ENCODE measurements at regions not wholly inside any gene's neighbourhood (a gene's known extent, or its start where the extent isn't known, plus 50 kb on each side); places are given as distances from the start of the nearest gene placed in this dataset.

DNA sequence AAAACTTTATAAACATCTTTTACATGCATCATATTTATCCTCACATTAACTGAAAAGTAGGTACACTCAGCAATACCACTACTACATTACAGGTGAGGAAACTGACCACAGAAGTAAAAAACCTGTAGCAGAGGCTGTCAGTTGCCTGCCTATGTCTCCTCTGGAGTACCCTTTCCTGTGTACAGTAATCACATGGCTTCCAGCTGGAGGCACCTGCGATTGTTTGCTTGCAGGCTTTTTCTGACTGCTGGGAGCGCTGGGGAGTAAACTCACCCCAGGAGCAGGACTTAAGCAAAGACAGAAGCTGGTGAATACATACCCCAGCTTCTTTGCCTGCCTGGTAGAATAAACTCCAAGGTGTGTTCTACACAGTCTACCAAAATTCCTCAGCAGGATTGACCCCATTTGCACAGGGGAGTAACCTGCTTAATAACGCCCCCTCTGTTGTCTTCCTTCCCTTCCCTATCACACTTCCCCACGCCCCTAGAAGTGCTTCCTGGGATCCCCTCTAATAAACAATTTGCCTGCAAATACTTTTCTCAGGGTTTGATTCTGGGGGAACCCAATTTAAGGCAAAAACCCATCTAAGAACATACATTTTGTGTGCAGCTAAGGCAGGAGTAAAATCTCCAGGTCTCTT, 138.9 kb downstream of the PTH2R start:
- DNase-seq, result no peak

DNA sequence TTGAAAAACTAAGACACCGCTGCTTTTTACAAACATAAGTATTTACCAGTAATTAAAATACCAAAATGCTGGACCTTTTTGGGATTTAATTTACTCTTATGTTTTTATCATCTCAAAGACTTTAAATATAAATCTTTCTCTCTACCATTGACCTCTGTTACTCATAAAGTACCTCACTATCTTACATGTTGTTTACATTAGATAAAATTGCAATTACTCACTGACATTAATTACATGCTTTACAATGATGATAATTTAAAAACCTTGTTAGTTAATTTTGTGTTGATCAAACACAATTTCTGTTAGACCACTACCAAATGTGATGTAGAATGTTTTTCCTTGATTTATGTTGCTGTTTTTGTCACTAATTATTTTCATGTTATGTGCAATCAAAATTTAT, 139.5 kb downstream of the PTH2R start:
- no peak for DNase-seq

DNA sequence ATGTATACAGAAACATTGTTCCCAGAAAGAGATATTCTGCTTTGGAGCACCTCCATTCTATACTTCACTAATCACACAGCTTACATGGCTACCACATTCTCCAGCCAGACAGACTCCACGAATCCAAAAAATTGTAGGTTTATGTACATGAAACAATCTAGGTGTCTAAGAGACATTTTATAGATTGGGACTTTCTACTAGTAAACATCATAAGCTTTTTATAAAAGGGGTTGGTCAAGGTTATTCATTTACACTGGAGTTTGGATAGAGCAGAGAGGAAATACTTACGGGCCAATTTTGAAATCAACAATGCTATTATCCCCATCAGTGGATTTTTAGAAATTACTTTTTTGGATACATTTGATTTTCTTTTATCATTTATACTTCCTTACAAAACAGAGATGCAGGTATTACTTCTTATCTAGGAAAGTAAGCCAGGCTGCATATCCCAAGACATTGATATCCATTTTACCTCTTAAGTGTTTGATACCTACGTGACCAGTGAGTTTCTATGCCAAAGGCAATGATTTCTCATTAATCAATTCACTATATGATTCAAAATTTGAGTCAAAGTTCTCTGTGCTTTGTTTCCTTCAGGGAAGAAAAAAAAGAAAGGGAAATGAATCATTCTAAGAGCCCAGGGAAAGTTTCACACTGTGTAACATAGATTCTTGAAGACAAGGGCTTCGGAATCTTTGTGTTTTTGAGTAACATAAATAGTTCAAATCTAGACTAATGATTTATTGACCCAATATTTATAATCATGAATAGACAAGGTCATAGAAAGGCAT, 140.5 kb downstream of the PTH2R start:
- no peak for DNase-seq

DNA sequence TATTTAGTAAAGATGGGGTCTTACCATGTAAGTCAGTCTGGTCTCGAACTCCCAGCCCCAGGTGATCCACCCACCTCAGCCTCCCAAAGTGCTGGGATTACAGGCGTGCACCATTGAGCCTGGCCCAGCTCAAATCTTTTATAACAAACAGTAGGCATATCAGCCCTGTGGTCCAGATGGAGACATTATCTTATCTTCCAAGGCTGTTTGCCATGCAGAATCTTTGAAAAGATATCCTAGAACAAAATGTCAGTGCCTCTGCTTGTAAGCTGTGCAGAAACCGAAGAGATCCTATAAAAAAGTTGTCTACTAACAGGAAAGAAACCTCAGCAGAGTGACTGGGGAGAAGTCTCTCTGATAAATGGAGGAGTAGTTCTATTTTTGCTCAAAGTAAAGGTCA, 142.1 kb downstream of the PTH2R start:
- DNase-seq, result no peak

DNA sequence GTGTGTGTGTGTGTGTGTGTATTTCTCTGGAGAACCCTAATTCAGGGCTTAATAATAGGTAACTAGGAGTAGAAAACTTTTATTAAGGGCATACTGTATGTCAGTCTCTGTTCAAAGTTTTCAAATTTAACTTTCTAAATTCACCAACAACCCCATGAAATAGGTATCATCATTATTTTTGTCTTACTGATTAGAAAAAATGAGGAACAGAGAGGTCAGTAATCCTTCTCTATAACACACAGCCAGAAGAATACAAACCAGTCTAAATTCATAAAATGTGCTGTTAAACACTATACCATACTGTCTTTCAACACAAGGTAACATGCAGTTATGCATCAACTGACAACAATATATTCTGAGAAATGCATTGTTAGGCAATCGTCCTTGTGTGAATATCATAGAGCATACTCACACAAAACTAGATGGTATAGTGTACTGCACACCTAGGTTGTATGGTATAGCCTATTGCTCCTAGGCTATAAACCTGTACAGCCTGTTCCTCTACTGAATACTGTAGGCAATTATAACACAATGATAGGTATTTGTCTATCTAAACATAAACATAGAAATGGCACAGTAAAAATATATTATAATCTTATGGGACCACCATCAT, 143.1 kb downstream of the PTH2R start:
- no peak for DNase-seq

DNA sequence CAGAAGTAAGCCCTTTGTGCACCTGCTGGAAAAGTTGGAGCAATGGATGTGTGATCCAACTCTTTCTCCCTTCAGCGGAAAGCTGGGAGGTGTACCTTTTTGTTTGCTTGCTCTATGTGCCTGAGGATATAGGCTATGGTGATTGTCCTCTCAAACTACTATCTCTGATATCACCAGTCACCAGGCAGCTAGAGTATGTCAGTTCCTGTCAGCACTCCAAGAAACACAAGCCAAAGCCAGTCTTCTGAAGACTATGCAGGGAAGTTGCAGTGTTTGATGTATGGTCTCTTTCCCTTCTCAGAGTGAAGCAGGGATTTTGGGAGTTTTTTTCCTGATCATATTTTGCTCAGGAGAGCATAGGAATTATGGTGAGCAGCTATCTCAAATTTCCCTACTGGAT, 146.4 kb downstream of the PTH2R start:
- DNase-seq, result no peak

DNA sequence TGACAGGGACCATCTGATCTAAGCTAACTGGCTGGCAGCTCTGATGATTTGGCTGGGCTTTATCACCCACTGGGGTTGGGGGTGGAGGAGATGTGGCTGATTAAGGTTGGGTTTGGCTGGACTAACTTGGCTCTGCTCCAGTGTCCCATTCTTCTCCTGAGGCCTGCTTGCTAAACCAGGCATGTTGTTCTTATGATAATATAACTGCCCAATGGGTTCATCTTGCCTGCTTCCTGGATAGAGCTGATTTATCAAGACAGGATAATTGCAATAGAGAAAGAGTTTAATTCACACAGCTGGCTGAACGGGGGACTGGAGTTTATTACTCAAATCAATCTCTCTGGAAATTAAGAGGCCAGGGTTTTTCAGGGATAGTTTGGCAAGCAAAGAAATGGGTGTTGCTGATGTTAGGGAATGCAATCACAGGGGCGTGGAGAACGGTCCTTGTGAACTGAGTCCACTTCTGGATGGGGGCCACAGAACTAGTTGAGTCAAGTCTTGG, 150.4 kb downstream of the PTH2R start:
- DNase-seq, result no peak

DNA sequence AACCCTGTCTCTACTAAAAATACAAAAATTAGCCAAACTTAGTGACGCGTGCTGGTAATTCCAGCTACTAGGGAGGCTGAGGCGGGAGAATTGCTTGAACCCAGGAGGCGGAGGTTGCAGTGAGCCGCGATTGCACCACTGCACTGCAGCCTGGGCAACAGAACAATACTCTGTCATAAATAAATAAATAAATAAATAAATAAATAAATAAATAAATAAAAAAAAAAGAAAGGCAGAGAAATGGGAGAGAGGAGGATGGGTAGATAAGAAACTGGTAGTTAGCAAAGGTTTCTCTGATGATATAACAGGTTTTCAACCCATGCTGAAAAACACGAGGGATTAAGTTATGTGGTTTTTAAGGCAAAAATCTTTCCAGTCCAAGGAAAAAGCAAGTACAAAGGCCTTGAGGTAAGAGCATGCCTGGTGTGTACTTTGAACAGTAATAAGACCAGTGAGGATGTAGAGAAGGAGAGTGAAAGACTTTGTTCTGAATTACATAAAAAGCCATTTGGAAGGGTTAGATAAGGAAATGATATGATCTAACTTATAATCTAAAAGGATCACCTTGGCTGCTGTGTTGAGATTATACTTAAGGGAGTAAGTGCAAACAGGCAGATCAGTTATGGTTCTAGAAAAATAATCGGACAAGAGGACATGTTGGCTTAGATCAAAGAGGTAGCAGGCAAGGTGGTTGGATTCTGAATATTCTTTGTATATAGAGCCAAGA, 159.3 kb downstream of the PTH2R start:
- DNase-seq, result no peak

DNA sequence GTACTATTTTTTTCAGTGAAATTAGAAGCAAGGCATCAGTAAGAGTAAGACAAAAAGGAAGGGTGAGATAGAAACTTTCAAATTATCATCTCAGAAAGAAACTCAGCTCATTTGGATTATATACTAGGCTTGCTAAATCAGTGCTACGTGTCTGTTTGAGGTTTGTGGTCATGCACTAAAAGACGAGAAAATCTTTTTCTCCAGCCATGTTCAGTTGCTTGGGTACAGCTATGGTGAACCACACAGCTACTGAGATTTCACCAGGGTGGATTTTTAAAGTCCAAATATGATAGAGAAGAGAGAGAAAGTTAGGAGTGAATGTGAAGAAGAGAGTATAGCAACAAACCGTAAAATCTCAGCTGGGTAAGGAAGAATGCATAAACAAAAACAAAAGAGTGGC, 161.6 kb downstream of the PTH2R start:
- no peak for DNase-seq

DNA sequence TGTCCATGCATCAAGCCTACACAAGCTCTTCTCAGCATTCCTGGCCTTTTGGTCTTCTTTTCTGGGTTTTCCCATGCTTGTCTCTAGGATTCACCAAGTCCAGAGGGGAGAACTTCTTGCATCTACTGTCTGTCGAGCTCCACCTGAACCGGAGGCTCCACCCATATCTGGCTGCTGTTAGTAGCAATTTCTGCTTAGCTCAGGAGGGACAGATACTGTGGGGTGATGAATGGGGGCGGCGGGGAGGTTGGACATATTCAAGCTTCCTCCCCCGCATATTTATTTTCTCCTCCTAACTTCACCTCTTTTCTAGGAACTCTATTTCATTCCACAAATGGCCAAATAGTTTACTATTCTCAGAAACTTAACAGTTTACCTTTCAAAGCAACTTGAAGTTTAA, 163.5 kb downstream of the PTH2R start:
- no peak for DNase-seq

DNA sequence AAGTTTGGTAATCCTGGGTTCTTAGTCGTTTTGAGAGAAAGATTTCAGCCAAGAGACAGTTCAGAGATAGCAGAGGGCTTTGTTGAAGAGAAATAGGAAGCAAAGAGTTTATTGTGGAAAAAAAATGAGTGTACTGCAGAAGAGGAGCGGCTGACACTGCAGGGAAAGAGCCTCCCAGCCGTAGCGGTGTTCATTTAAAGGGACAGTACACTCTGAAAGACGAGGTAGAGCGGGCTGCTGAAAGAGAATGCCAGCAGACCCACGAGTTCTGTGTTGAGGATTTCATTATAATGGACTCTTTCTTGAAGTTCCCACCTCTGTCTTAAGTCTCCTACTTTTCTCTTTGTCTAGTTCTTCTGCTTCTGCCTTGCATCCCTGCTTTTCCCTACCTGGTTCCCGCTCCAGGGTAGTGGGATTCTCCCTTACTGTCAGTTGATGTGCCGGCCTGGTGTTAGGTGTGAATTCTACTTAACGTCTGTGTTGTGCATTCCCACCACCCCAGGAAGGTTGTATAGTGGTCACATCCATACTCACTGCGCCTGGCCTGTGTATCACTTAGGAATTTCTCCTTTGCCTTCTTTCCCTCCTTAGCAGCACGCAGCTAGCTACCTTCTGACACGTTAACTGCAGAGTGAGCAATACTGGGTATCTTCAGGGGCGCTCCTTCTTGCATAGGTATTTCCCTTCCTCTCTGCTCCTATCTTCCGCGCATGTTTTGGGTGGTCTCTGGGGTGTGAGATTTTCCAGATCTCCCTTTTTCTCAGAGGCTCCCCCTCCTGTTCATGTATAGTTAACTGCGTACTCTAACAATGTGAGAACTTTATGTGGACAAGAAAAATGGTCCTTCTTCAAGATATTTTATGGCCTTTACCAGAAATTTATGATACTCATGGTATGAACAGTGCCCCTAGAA, 164.5 kb downstream of the PTH2R start:
- DNase-seq, result no peak

DNA sequence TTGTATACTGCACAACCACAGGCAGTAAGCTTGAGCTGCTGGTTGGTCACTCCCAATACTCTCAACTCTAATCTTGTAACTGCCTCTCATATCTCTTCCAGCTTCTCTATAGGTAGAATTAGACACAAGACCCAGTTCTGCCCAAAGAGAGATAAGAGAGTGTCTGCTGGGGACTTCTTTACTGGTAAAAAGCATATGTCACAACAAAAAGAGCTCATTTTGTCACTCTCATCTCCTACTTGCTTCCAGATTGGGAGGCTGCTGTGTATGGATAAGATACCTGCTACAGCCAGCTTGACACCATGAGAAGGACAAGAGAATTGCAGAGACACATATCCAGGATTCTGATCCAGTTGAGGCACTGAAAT, 165.2 kb downstream of the PTH2R start:
- DNase-seq, result no peak

DNA sequence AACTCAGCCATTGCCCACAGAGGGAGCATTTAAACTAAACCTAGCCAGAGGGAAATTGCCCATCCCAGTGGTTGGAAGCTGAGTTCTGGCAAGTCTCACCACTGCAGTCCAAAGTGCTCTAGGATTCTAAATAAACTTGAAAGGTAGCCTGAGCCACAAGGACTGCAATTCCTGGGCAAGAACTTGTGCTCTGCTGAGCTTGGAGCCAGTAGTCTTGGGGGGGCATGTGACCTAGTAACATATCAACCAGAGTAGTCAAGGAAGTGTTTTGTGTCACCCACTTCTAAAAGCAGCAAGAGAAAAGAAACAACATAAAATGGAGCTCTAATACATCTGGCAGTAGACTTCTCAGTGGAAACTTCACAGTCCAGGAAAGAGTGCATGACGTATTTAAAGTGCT, 167.0 kb downstream of the PTH2R start:
- DNase-seq, result peak; percentile 37

DNA sequence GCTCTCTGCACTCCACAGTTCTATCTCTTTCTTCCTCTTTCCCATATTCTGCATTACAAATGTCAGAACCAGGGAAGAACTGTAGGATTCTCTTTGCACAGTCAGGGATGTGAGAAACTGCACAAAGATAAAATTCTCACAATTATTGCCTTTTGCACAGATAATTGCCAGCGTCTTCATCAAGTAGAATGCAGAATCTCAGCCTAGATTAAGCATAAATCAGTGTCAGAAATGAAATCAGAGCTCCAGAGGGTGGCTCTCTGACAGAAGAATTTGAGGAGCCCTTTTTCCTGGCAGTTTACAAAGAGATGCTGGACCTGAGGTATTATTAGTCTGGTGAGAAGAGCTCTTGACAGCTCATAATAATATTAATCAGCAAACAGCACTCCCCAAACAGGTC, 173.1 kb downstream of the PTH2R start:
- no peak for DNase-seq

DNA sequence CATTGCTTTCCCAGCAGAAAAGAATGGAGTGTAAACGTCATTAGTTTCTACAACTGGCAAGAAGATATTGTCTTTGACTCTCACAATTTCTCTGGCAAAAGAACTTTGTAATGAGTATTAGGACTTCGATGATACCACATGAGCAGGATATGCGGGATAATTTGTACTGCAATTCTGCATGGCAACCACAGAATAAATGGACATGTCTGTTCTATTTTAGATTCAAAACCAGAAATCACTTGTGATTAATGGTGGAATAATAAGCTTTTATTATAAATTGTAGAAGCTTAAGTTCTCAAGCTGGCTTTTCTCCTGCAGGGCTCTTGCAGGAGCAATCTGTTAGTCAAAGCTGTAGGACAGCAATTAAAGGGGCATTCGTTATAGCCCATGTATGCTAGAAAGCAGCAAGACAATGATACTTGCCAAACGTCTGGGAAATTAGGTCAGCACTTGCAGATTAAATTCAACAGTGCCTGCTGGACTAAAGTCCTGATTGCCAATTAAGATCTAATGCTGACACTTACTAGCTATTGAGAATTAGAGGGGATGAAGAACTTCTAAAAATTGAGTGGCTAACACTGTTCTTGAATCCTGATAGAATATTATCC, 177.9 kb downstream of the PTH2R start:
- no peak for DNase-seq

DNA sequence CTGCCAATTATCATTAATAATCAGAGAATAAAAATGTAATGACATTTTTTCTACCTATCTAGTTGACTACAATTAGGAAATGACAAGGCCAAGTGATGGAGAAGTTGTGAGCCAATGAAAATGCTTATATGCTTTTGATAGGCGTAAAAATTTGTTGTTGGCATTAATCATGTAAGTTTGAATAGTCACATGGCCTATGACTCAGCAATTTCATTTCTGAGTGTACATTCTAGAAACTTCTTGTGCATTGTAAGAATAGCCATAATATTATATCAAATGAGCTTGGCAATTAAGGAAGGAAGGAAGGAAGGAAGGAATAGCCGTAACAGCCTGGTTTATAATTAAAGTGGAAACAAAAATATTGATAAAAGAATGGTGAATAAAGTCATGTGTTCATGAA, 179.9 kb downstream of the PTH2R start:
- no peak for DNase-seq

DNA sequence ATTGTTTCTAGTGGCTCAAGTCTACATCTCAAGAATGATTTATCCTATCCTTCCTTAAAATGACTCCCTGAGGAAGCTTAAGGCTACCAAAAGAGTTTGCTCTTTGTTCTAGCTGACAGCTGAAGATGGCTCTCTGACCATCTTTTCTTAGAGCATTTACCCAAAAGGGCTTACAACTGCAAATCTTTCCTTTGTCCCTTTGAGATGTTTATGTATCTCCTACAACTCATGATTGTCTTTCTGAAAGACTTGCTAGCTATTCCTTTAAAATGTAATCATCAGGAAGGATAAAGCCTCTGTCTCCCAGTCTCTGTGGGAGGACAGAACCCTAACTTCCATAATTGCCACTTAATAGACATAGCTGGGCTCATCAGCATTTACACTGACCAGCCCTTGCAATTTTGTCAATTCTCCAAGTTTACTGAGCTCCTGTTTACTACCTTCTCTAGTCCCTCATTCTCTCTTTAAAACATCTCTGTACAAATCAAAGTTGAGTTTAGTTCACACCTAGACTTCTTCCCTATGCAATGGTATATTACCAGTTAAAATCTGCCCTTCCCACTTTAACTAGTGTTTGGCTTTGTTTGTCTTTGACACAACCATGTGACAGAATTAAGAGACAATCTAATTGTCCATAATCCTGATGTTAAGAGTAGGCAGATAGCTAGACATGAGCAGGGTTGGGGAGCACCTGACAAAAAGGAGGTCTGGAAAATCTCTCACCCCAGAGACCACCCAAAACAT, 188.2 kb downstream of the PTH2R start:
- no peak for DNase-seq

DNA sequence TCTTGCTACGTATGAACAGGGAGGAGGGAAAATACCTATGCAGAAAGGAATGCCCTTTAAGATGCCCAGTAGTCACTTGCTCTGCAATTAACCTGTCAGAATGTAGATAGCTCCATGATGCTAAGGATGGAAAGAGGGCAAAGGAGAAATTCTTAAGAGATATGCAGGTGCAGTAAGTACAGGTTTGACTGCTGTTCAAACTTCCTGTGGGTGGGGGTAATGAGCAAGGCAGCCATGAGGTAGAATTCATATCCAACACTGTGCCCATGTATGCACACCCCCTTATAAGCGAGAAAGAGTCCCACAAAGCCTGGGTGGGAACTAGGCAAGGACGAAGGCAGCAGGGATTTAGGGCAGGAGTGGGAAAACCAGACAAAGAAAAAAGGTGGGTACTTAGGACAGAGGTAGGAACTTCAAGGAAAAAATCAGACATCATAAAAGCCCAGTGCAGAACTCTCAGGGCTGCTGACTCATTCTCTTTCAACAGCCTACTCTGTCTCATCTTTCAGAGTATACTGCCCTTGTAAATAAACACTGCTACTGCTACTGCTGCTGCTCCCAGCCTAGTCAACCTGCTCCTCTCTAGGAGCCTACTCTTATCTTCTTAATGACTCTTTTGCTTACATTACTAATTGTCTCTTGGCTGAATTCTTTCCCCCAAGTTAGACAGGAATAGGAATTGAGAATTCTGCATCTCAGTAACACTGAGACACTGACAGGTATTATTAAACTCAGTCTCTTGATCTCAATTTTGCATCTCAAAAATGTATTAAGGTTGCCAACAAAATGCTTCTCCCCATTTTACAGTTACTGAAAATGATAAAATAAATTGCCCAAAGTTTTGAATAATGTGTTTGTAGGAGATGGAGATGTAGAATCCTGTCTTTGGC, 189.0 kb downstream of the PTH2R start:
- DNase-seq, result no peak

DNA sequence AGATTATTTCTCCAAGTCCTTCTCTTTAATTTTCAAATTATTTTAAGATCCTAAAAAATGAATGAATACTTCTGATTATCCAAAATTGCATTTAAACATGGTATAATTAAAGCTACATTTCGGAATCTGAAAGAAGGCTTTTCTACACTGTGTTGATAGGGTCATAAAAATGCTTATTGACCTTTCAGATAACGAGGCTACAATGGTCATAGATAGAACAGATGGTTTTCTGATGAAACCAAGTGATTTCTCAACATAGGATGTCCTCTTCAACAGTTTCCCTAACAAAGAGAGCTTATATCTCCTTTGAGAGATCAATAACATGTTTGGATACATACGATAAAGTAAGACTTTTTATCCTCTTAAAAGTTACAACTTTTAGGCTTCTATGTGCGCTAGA, 201.1 kb downstream of the PTH2R start:
- DNase-seq, result no peak
